Type B pancreatic cell (in vitro differentiated cells): ENCODE measurements at regions not wholly inside any gene's neighbourhood (a gene's known extent, or its start where the extent isn't known, plus 50 kb on each side); places are given as distances from the start of the nearest gene placed in this dataset.

Source experiments
- DNase-seq: peaks from one replicate; pipeline ENCODE4 v3.0.0; 2021; ENCODE audit warnings: mixed read lengths; ENCODE audit not compliant: unreplicated experiment; ENCODE audit errors: extremely low spot score
- H3K27ac Mint-ChIP-seq: 2 replicates; pipeline ENCODE4 v1.8.0; 2021; ENCODE audit warnings: mild to moderate bottlenecking, mixed read lengths
- H3K27me3 Mint-ChIP-seq: 2 replicates; pipeline ENCODE4 v1.8.0; 2021; ENCODE audit warnings: mixed read lengths
- H3K36me3 Mint-ChIP-seq: 2 replicates; pipeline ENCODE4 v1.8.0; 2021; ENCODE audit warnings: mixed read lengths
- H3K4me1 Mint-ChIP-seq: one replicate; pipeline ENCODE4 v1.8.0; 2021; ENCODE audit warnings: mixed read lengths; ENCODE audit not compliant: unreplicated experiment
- H3K4me3 Mint-ChIP-seq: 2 replicates; pipeline ENCODE4 v1.8.0; 2021; ENCODE audit warnings: mild to moderate bottlenecking, mixed read lengths
- H3K9me3 Mint-ChIP-seq: 2 replicates; pipeline ENCODE4 v1.8.0; 2021; ENCODE audit warnings: mixed read lengths
- CTCF ChIP-seq: fragments of 200-600 bp; sonication (generic); conservative IDR thresholded peaks from 2 replicates; pipeline ENCODE4 v1.5.0; 2021; ENCODE audit warnings: antibody characterized with exemption, mild to moderate bottlenecking

- TF ChIP-seq CTCF, result no peak
- no peak for DNase-seq
- no peaks in the 10 kb centered on the region for H3K36me3 Mint-ChIP-seq
These were observed 135.7 kb downstream of the IGF1 start for GRCh38 chr12:102344691-102345090.

GRCh38 chr12:102343361-102344121 lies 136.8 kb downstream of the IGF1 start:
- Mint-ChIP-seq H3K27me3 (no peaks in the 10 kb centered on the region), H3K27ac (peak overlapping the region; percentile 11), H3K4me3 (no peak overlapping the region), H3K36me3 (no peaks in the 10 kb centered on the region), H3K9me3 (peaks cover 7% of the 10 kb centered on the region), H3K4me1 (peaks cover 4% of the 10 kb centered on the region)
- TF ChIP-seq CTCF, result no peak
- DNase-seq, result no peak

More at GRCh38 chr12:102344691-102345090, 135.7 kb downstream of the IGF1 start:
- Mint-ChIP-seq H3K4me3 (no peak overlapping the region), H3K27me3 (no peaks in the 10 kb centered on the region), H3K9me3 (peaks cover 7% of the 10 kb centered on the region), H3K27ac (no peak overlapping the region), H3K4me1 (peaks cover 4% of the 10 kb centered on the region)

- no peaks in the 10 kb centered on the region for H3K4me1 Mint-ChIP-seq
- TF ChIP-seq CTCF, result no peak
- peaks cover 4% of the 10 kb centered on the region for H3K9me3 Mint-ChIP-seq
- H3K36me3 Mint-ChIP-seq, result no peaks in the 10 kb centered on the region
- no peak overlapping the region for H3K27ac Mint-ChIP-seq
- no peak for DNase-seq
- no peak overlapping the region for H3K4me3 Mint-ChIP-seq
- H3K27me3 Mint-ChIP-seq, result no peaks in the 10 kb centered on the region
These were observed 137.9 kb downstream of the IGF1 start for GRCh38 chr12:102342281-102343006.

GRCh38 chr12:102334765-102335164 lies 137.1 kb upstream of the PMCH start:
- Mint-ChIP-seq H3K36me3 (no peaks in the 10 kb centered on the region), H3K4me1 (no peaks in the 10 kb centered on the region), H3K4me3 (no peak overlapping the region), H3K27me3 (peaks cover 6% of the 10 kb centered on the region), H3K27ac (no peak overlapping the region), H3K9me3 (peaks cover 5% of the 10 kb centered on the region)
- TF ChIP-seq CTCF, result no peak
- no peak for DNase-seq

GRCh38 chr12:102331419-102331818 lies 133.8 kb upstream of the PMCH start:
- Mint-ChIP-seq H3K36me3 (no peaks in the 10 kb centered on the region), H3K27me3 (peaks cover 6% of the 10 kb centered on the region), H3K4me3 (no peak overlapping the region), H3K4me1 (peaks cover 11% of the 10 kb centered on the region), H3K9me3 (peaks cover 9% of the 10 kb centered on the region), H3K27ac (no peak overlapping the region)
- TF ChIP-seq CTCF, result no peak
- no peak for DNase-seq
